ENCODE measurements at regions not wholly inside any gene's neighbourhood (a gene's known extent, or its start where the extent isn't known, plus 50 kb on each side); places are given as distances from the start of the nearest gene placed in this dataset.

- no peak for DNase-seq (ENCODE audit: extremely low spot score, unreplicated experiment)
- H3K4me3 Mint-ChIP-seq = no peak overlapping the region
- no peaks in the 10 kb centered on the region for H3K36me3 Mint-ChIP-seq
- H3K27ac Mint-ChIP-seq = no peak overlapping the region
- TF ChIP-seq CTCF (conservative IDR thresholded peaks at IDR 0.05) = no peak
- H3K4me1 Mint-ChIP-seq (ENCODE audit: unreplicated experiment) = no peaks in the 10 kb centered on the region
- no peaks in the 10 kb centered on the region for H3K27me3 Mint-ChIP-seq
- H3K9me3 Mint-ChIP-seq = no peaks in the 10 kb centered on the region
Observed at GRCh38 chr13:67827992-67828391, 597.9 kb upstream of the PCDH9 start.

GRCh38 chr13:67821606-67822005 lies 591.5 kb upstream of the PCDH9 start:
- Mint-ChIP-seq H3K9me3 (no peaks in the 10 kb centered on the region), H3K27ac (no peak overlapping the region), H3K4me1 (ENCODE audit: unreplicated experiment) (no peaks in the 10 kb centered on the region), H3K4me3 (no peak overlapping the region), H3K36me3 (no peaks in the 10 kb centered on the region), H3K27me3 (no peaks in the 10 kb centered on the region)
- no peak for TF ChIP-seq CTCF (conservative IDR thresholded peaks at IDR 0.05)
- no peak for DNase-seq (ENCODE audit: extremely low spot score, unreplicated experiment)

- H3K36me3 Mint-ChIP-seq = no peaks in the 10 kb centered on the region
- H3K27ac Mint-ChIP-seq = no peak overlapping the region
- no peaks in the 10 kb centered on the region for H3K4me1 Mint-ChIP-seq (ENCODE audit: unreplicated experiment)
- H3K9me3 Mint-ChIP-seq = no peaks in the 10 kb centered on the region
- DNase-seq (ENCODE audit: extremely low spot score, unreplicated experiment) = no peak
- H3K27me3 Mint-ChIP-seq = no peaks in the 10 kb centered on the region
- no peak for TF ChIP-seq CTCF (conservative IDR thresholded peaks at IDR 0.05)
- no peak overlapping the region for H3K4me3 Mint-ChIP-seq
Observed at GRCh38 chr13:67806796-67807195, 576.7 kb upstream of the PCDH9 start.

GRCh38 chr13:67803118-67803517 lies 573.0 kb upstream of the PCDH9 start:
- Mint-ChIP-seq H3K4me3 (no peak overlapping the region), H3K9me3 (peaks cover 6% of the 10 kb centered on the region), H3K27ac (no peak overlapping the region), H3K27me3 (no peaks in the 10 kb centered on the region), H3K4me1 (ENCODE audit: unreplicated experiment) (no peaks in the 10 kb centered on the region), H3K36me3 (no peaks in the 10 kb centered on the region)
- no peak for DNase-seq (ENCODE audit: extremely low spot score, unreplicated experiment)
- no peak for TF ChIP-seq CTCF (conservative IDR thresholded peaks at IDR 0.05)

GRCh38 chr13:67792151-67792676 lies 562.1 kb upstream of the PCDH9 start:
- H3K27ac Mint-ChIP-seq = no peak overlapping the region
- no peak for DNase-seq (ENCODE audit: extremely low spot score, unreplicated experiment)
- no peaks in the 10 kb centered on the region for H3K27me3 Mint-ChIP-seq
- H3K4me3 Mint-ChIP-seq = no peak overlapping the region
- no peak for TF ChIP-seq CTCF (conservative IDR thresholded peaks at IDR 0.05)
- no peaks in the 10 kb centered on the region for H3K36me3 Mint-ChIP-seq
- peaks cover 5% of the 10 kb centered on the region for H3K9me3 Mint-ChIP-seq
- no peaks in the 10 kb centered on the region for H3K4me1 Mint-ChIP-seq (ENCODE audit: unreplicated experiment)

- Mint-ChIP-seq H3K27ac (no peak overlapping the region), H3K36me3 (no peaks in the 10 kb centered on the region), H3K27me3 (no peaks in the 10 kb centered on the region), H3K4me3 (no peak overlapping the region), H3K9me3 (peaks cover 5% of the 10 kb centered on the region), H3K4me1 (ENCODE audit: unreplicated experiment) (no peaks in the 10 kb centered on the region)
- no peak for DNase-seq (ENCODE audit: extremely low spot score, unreplicated experiment)
- no peak for TF ChIP-seq CTCF (conservative IDR thresholded peaks at IDR 0.05)
Observed at GRCh38 chr13:67791047-67791446, 560.9 kb upstream of the PCDH9 start.
